Endothelial cell of umbilical vein (primary cell): ENCODE measurements at regions not wholly inside any gene's neighbourhood (a gene's known extent, or its start where the extent isn't known, plus 50 kb on each side); places are given as distances from the start of the nearest gene placed in this dataset.

Experiments used
- BruUV-seq: library from RNA; stranded (reverse); fragments of 400-500 nt; replicated peaks from 2 replicates; lab custom pipeline; 2021; lab: Mats Ljungman, UMichigan
- CTCF ChIA-PET: fragments of 300-600, 350-600 bp; sonication (Branson Sonifier 250); formaldehyde crosslinking; loops from one replicate; lab custom pipeline; 2021; ENCODE audit warnings: antibody characterized with exemption, inconsistent platforms; lab: Charles Lee
- POLR2A ChIA-PET: fragments of 300-600, 350-600 bp; sonication (Branson Sonifier 250); formaldehyde crosslinking; loops from one replicate; lab custom pipeline; 2021; ENCODE audit warnings: antibody characterized with exemption, inconsistent platforms; lab: Charles Lee
- DNase-seq: peaks from one replicate; pipeline ENCODE4 v3.0.0-alpha.2; 2011; ENCODE audit warnings: low read depth, low spot score
- FAIRE-seq: peaks from 2 replicates; lab custom pipeline; 2011; peaks lifted over from hg19 to GRCh38; lab: Jason Lieb, UNC
- H2AFZ ChIP-seq: 2 replicates; pipeline ENCODE4 v1.6.0; 2012; ENCODE audit warnings: low read depth, low read length, control low read depth, inconsistent platforms
- H3K27ac ChIP-seq: 2 replicates; pipeline ENCODE4 v1.5.1; 2011; ENCODE audit warnings: low read depth, mild to moderate bottlenecking, control low read depth, low read length, moderate library complexity; ENCODE audit not compliant: insufficient read depth
- H3K27me3 ChIP-seq, 2 experiments: 2 replicates each; pipeline versions ENCODE4 v1.6.0 to v1.6.1; 2011; ENCODE audit warnings: low read length in 2 of 2, mixed read lengths in 1 of 2; ENCODE audit not compliant: control insufficient read depth in 2 of 2, insufficient read depth in 2 of 2
- H3K36me3 ChIP-seq, 2 experiments: 2 replicates in 1 of 2; 3 replicates in 1 of 2; pipeline ENCODE4 v1.5.1; 2011; ENCODE audit warnings: low read length in 2 of 2, mild to moderate bottlenecking in 1 of 2, moderate library complexity in 1 of 2; ENCODE audit not compliant: control insufficient read depth in 2 of 2, insufficient read depth in 2 of 2; ENCODE audit errors: extremely low read depth in 1 of 2
- H3K4me1 ChIP-seq: 3 replicates; pipeline ENCODE4 v1.5.1; 2011; ENCODE audit warnings: mild to moderate bottlenecking, low read length; ENCODE audit not compliant: control insufficient read depth, insufficient read depth; ENCODE audit errors: extremely low read depth
- H3K4me2 ChIP-seq: 2 replicates; pipeline ENCODE4 v1.6.1; 2011; ENCODE audit warnings: low read length, control low read depth, mixed read lengths; ENCODE audit not compliant: insufficient read depth
- H3K4me3 ChIP-seq, 3 experiments: fragments of 200-600 bp in 1 of 3; sonication (generic), shearing (Covaris generic) in 1 of 3; replicated peaks in 1 of 3; 2 replicates each; pipeline ENCODE4 v1.5.1; 2011 to 2016; ENCODE audit warnings: control low read depth in 3 of 3, low read length in 3 of 3, mild to moderate bottlenecking in 2 of 3, inconsistent platforms in 1 of 3, low read depth in 1 of 3, moderate library complexity in 1 of 3; ENCODE audit not compliant: insufficient read depth in 1 of 3
- H3K79me2 ChIP-seq: 2 replicates; pipeline ENCODE4 v1.6.0; 2012; ENCODE audit warnings: low read length, inconsistent platforms; ENCODE audit not compliant: control insufficient read depth, insufficient read depth
- H3K9ac ChIP-seq: replicated peaks from 2 replicates; pipeline ENCODE3; 2011; ENCODE audit warnings: low read length, control low read depth; ENCODE audit not compliant: insufficient read depth; ENCODE audit errors: extremely low read depth
- H3K9me1 ChIP-seq: replicated peaks from 3 replicates; pipeline ENCODE4 v1.6.0; 2011; ENCODE audit warnings: mild to moderate bottlenecking, low read length; ENCODE audit not compliant: control insufficient read depth, insufficient read depth; ENCODE audit errors: extremely low read depth
- H3K9me3 ChIP-seq: replicated peaks from 2 replicates; pipeline ENCODE4 v1.5.1; 2012; ENCODE audit warnings: low read length, inconsistent platforms; ENCODE audit not compliant: control insufficient read depth, insufficient read depth
- H4K20me1 ChIP-seq: replicated peaks from 2 replicates; pipeline ENCODE3; 2011; ENCODE audit warnings: mild to moderate bottlenecking, low read length; ENCODE audit not compliant: control insufficient read depth, insufficient read depth; ENCODE audit errors: extremely low read depth
- EZH2 ChIP-seq: IDR thresholded peaks from 2 replicates; pipeline ENCODE4 v1.6.1; 2012; ENCODE audit warnings: borderline replicate concordance, low read depth, mild to moderate bottlenecking, moderate library complexity, low read length, inconsistent platforms; ENCODE audit not compliant: severe bottlenecking
- FOS ChIP-seq: IDR thresholded peaks from 2 replicates; pipeline ENCODE4 v1.6.1; 2011; ENCODE audit warnings: mild to moderate bottlenecking, low read length, moderate library complexity, borderline replicate concordance; ENCODE audit not compliant: insufficient read depth
- GATA2 ChIP-seq: IDR thresholded peaks from 2 replicates; pipeline ENCODE4 v1.7.0; 2011; ENCODE audit warnings: low read depth, mild to moderate bottlenecking, moderate library complexity, mixed read lengths, low read length; ENCODE audit not compliant: insufficient read length, insufficient read depth
- JUN ChIP-seq: IDR thresholded peaks from 2 replicates; pipeline ENCODE4 v1.6.1; 2011; ENCODE audit warnings: borderline replicate concordance, low read depth; ENCODE audit not compliant: insufficient read length, insufficient read depth
- MYC ChIP-seq: IDR thresholded peaks from one replicate; pipeline ENCODE4 v1.6.1; 2011; ENCODE audit warnings: mild to moderate bottlenecking, low read depth, low read length
- POLR2A ChIP-seq: IDR thresholded peaks from 2 replicates; pipeline ENCODE4 v1.6.1; 2012; ENCODE audit warnings: low read depth, mild to moderate bottlenecking, control low read depth, low read length
- POLR2AphosphoS5 ChIP-seq: IDR thresholded peaks from 2 replicates; pipeline ENCODE4 v1.6.1; 2012; ENCODE audit warnings: low read depth, mild to moderate bottlenecking, control low read depth, low read length, moderate library complexity; ENCODE audit not compliant: insufficient read depth
- dilution Hi-C: fragments of 300-500 bp; cut with MboI; formaldehyde crosslinking; loops from one replicate; pipeline ENCODE4 v1.15.0; 2019; ENCODE audit warnings: low sequenced_read_pairs; ENCODE audit not compliant: extremely low pct_ligation_motif_present
- intact Hi-C: fragments of 100-400 bp; cut with micrococcal nuclease; formaldehyde crosslinking; loops from one replicate; pipeline ENCODE4 v1.10.0; 2022
- TF ChIP-seq, protein P1 (sequence below), 2 donors: IDR thresholded peaks; 1 replicate in 1 of 2; 2 replicates in 1 of 2; pipeline ENCODE4 v1.5.1; 2011; ENCODE audit warnings: low read length in 2 of 2, mild to moderate bottlenecking in 2 of 2, moderate library complexity in 2 of 2, control low read depth in 1 of 2, inconsistent platforms in 1 of 2, low read depth in 1 of 2; ENCODE audit not compliant: insufficient read depth in 1 of 2; ENCODE audit errors: extremely low read depth in 1 of 2
- TF ChIP-seq, protein P2 (sequence below): IDR thresholded peaks from 2 replicates; pipeline ENCODE4 v1.6.1; 2011; ENCODE audit not compliant: insufficient read depth, insufficient read length

- H2AFZ ChIP-seq: no peak overlapping the region
- no peaks in the 10 kb centered on the region for H4K20me1 ChIP-seq
- dilution Hi-C loops (no loop called here), intact Hi-C loops (no loop called here)
- no peak overlapping the region for H3K4me3 ChIP-seq
- ChIA-PET CTCF (no interaction called here), POLR2A (no interaction called here)
- H3K27ac ChIP-seq: no peak overlapping the region
- no peak for FAIRE-seq
- no peaks in the 10 kb centered on the region for H3K9me3 ChIP-seq
- H3K36me3 ChIP-seq: no peaks in the 10 kb centered on the region
- TF ChIP-seq MYC: no peak
- TF ChIP-seq POLR2A: no peak
- no peak for TF ChIP-seq GATA2
- no peak for TF ChIP-seq EZH2
- TF ChIP-seq FOS: no peak
- TF ChIP-seq, protein P1, sequence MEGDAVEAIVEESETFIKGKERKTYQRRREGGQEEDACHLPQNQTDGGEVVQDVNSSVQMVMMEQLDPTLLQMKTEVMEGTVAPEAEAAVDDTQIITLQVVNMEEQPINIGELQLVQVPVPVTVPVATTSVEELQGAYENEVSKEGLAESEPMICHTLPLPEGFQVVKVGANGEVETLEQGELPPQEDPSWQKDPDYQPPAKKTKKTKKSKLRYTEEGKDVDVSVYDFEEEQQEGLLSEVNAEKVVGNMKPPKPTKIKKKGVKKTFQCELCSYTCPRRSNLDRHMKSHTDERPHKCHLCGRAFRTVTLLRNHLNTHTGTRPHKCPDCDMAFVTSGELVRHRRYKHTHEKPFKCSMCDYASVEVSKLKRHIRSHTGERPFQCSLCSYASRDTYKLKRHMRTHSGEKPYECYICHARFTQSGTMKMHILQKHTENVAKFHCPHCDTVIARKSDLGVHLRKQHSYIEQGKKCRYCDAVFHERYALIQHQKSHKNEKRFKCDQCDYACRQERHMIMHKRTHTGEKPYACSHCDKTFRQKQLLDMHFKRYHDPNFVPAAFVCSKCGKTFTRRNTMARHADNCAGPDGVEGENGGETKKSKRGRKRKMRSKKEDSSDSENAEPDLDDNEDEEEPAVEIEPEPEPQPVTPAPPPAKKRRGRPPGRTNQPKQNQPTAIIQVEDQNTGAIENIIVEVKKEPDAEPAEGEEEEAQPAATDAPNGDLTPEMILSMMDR (IDR thresholded peaks at IDR 0.05; ENCODE audit: extremely low read depth in 1 of 2, insufficient read depth in 1 of 2, low read depth in 1 of 2, low read length in 2 of 2): no peak
- TF ChIP-seq, protein P2, sequence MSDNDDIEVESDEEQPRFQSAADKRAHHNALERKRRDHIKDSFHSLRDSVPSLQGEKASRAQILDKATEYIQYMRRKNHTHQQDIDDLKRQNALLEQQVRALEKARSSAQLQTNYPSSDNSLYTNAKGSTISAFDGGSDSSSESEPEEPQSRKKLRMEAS: no peak
- no peak for TF ChIP-seq JUN
- TF ChIP-seq POLR2AphosphoS5: no peak
- H3K27me3 ChIP-seq: no peaks in the 10 kb centered on the region
- no TSS peak for BruUV-seq
- no peak overlapping the region for H3K9ac ChIP-seq
- H3K4me1 ChIP-seq: peaks cover 4% of the 10 kb centered on the region
- no peaks in the 10 kb centered on the region for H3K9me1 ChIP-seq
- no peak overlapping the region for H3K4me2 ChIP-seq
- no peaks in the 10 kb centered on the region for H3K79me2 ChIP-seq
- no peak for DNase-seq
Observed at GRCh38 chr6:148081076-148081475, 261.6 kb upstream of the SASH1 start.
